Ishikawa (cell line): ENCODE measurements at regions not wholly inside any gene's neighbourhood (a gene's known extent, or its start where the extent isn't known, plus 50 kb on each side); places are given as distances from the start of the nearest gene placed in this dataset.

ENCODE experiments used
- CEBPB ChIP-seq: IDR thresholded peaks from 2 replicates; pipeline ENCODE4 v1.6.1; 2012
- CREB1 ChIP-seq: IDR thresholded peaks from 2 replicates; pipeline ENCODE4 v1.6.1; 2012; ENCODE audit warnings: low read depth
- EGR1 ChIP-seq: IDR thresholded peaks from 2 replicates; pipeline ENCODE4 v1.6.1; 2012
- EP300 ChIP-seq: IDR thresholded peaks from 2 replicates; pipeline ENCODE4 v1.6.1; 2012; ENCODE audit warnings: borderline replicate concordance
- FOXM1 ChIP-seq: IDR thresholded peaks from 2 replicates; pipeline ENCODE4 v1.6.1; 2012; ENCODE audit warnings: low read depth, borderline replicate concordance
- MAX ChIP-seq: IDR thresholded peaks from 2 replicates; pipeline ENCODE4 v1.6.1; 2012
- NFIC ChIP-seq: IDR thresholded peaks from 2 replicates; pipeline ENCODE4 v1.6.1; 2012
- RAD21 ChIP-seq: IDR thresholded peaks from 2 replicates; pipeline ENCODE4 v1.6.1; 2012; ENCODE audit warnings: low read depth
- TAF1 ChIP-seq: IDR thresholded peaks from 2 replicates; pipeline ENCODE4 v1.6.1; 2012; ENCODE audit warnings: low read depth, mild to moderate bottlenecking
- TCF12 ChIP-seq: IDR thresholded peaks from 2 replicates; pipeline ENCODE4 v1.6.1; 2012; ENCODE audit warnings: low read depth
- TEAD4 ChIP-seq: IDR thresholded peaks from 2 replicates; pipeline ENCODE4 v1.6.1; 2012
- YY1 ChIP-seq: IDR thresholded peaks from 2 replicates; pipeline ENCODE4 v1.6.1; 2012; ENCODE audit warnings: low read depth
- ZBTB7A ChIP-seq: IDR thresholded peaks from 2 replicates; pipeline ENCODE4 v1.6.1; 2012; ENCODE audit warnings: low read depth
- TF ChIP-seq, protein P1 (sequence below): IDR thresholded peaks from 2 replicates; pipeline ENCODE4 v1.6.1; 2012; ENCODE audit warnings: low read depth, mild to moderate bottlenecking
- TF ChIP-seq, protein P2 (sequence below): IDR thresholded peaks from 2 replicates; pipeline ENCODE4 v1.6.1; 2012

DNA sequence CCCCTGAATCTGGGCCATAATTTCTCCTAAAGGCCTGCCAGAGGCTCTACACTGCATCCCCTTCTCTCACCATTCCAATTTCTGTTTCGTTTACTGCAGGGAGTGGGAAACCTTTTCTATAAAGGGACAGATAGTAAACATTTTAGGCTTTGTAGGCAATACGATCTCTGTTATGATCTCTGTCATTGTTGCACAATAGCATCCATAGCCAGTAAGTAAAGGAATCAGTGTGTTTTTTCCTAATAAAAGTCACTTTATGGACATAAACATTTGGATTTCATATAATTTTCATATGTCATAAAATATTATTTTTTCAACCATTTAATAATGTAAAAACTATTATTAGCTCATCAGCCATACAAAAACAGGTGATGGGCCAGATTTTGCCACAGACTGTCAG is 531.7 kb downstream of the DSC3 start:
- no peak for TF ChIP-seq MAX
- no peak for TF ChIP-seq FOXM1
- TF ChIP-seq CREB1: no peak

GRCh38 chr18:30501594-30501993 is 540.9 kb downstream of the DSC3 start:
- no peak for TF ChIP-seq TEAD4
- no peak for TF ChIP-seq NFIC
- TF ChIP-seq ZBTB7A: no peak
- TF ChIP-seq FOXM1: no peak
- TF ChIP-seq YY1: no peak
- no peak for TF ChIP-seq EGR1
- TF ChIP-seq TAF1: no peak
- TF ChIP-seq EP300: no peak
- TF ChIP-seq CEBPB: no peak
- TF ChIP-seq RAD21: no peak
- no peak for TF ChIP-seq TCF12
- TF ChIP-seq CREB1: no peak
- TF ChIP-seq, protein P1, sequence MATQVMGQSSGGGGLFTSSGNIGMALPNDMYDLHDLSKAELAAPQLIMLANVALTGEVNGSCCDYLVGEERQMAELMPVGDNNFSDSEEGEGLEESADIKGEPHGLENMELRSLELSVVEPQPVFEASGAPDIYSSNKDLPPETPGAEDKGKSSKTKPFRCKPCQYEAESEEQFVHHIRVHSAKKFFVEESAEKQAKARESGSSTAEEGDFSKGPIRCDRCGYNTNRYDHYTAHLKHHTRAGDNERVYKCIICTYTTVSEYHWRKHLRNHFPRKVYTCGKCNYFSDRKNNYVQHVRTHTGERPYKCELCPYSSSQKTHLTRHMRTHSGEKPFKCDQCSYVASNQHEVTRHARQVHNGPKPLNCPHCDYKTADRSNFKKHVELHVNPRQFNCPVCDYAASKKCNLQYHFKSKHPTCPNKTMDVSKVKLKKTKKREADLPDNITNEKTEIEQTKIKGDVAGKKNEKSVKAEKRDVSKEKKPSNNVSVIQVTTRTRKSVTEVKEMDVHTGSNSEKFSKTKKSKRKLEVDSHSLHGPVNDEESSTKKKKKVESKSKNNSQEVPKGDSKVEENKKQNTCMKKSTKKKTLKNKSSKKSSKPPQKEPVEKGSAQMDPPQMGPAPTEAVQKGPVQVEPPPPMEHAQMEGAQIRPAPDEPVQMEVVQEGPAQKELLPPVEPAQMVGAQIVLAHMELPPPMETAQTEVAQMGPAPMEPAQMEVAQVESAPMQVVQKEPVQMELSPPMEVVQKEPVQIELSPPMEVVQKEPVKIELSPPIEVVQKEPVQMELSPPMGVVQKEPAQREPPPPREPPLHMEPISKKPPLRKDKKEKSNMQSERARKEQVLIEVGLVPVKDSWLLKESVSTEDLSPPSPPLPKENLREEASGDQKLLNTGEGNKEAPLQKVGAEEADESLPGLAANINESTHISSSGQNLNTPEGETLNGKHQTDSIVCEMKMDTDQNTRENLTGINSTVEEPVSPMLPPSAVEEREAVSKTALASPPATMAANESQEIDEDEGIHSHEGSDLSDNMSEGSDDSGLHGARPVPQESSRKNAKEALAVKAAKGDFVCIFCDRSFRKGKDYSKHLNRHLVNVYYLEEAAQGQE: no peak
- TF ChIP-seq, protein P2, sequence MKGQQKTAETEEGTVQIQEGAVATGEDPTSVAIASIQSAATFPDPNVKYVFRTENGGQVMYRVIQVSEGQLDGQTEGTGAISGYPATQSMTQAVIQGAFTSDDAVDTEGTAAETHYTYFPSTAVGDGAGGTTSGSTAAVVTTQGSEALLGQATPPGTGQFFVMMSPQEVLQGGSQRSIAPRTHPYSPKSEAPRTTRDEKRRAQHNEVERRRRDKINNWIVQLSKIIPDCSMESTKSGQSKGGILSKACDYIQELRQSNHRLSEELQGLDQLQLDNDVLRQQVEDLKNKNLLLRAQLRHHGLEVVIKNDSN: no peak
- TF ChIP-seq MAX: no peak

GRCh38 chr18:30500240-30500945 is 542.1 kb downstream of the DSC3 start:
- no peak for TF ChIP-seq MAX
- TF ChIP-seq CEBPB: no peak
- no peak for TF ChIP-seq TCF12

GRCh38 chr18:30499721-30500120 is 542.8 kb downstream of the DSC3 start:
- TF ChIP-seq, protein P1: no peak
- TF ChIP-seq MAX: no peak

DNA sequence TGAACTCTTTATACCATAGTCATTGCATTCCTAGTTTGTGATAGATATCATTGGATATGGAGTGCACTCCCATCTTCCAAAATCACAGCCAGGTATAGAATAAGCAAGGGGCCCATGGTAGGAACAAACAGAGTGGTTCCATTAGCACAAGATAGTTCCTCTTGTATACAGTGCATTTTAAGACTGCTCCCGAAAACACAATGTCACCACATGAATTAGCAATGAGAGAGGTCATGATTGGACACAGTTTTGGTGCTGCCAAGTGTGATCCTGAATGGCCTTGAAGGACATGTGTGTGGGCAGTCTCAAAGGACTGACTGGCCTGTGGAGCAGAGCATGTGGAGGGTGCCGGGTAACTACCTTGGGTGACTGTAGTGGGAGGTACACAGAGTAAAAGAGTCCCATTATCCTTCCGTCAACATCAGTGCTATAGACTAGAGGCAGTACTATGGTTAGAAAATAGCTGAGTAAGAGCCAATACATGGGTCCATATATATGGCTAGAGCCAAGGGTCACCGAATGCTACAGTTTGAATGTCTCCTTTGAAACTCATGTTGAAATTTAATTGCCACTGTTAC is 549.9 kb downstream of the DSC3 start:
- TF ChIP-seq EP300 (no peak), ZBTB7A (no peak), NFIC (no peak), MAX (no peak), EGR1 (no peak)

- TF ChIP-seq, protein P2: no peak
- TF ChIP-seq FOXM1 (no peak), CEBPB (no peak), TAF1 (no peak), ZBTB7A (no peak), TEAD4 (no peak)
- TF ChIP-seq, protein P1: no peak
Observed at GRCh38 chr18:30491815-30492551, 550.6 kb downstream of the DSC3 start.
